ENCODE measurements at regions not wholly inside any gene's neighbourhood (a gene's known extent, or its start where the extent isn't known, plus 50 kb on each side); places are given as distances from the start of the nearest gene placed in this dataset.

DNA sequence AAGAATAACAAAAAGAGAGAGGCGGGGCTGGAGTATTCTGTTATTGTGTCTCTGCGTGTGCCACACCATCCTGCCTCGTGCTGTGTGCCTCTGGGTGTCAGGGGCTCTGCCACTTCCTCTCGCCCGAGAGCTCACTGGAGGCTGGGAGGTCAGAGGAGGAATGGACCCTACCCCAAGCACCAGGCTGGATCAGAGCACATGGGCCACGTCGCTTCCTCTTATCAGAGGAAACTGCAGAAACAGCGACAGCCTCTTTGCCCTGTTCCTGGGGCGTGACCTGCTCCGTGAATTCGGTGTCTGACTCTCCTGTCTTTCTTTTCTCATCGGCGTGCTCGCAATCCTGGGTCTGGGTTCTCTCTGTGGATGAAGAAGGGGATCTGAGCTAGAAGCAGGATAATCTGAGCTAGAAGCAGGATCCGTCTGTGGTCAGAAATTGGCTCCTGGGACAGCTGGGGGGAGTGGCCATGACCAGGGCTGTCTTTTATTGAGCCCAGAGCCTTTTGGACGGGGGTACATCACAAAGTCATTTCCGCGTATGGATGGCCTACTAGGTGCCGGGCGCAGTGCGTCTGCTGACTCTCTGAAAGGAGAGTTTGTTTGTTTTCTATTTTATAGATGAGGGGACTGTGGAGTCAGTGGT is 150.3 kb upstream of the COL5A1 start:
- Histone ChIP-seq H3K9me3 (no peaks in the 10 kb centered on the region), H3K27me3 (replicated peaks; ENCODE audit: insufficient read depth) (no peaks in the 10 kb centered on the region), H3K4me3 (no peak overlapping the region), H3K36me3 (no peaks in the 10 kb centered on the region), H3K4me1 (replicated peaks) (no peaks in the 10 kb centered on the region), H3K27ac (no peak overlapping the region)
- no peak for DNase-seq (ENCODE audit: low spot score)
- WGBS = 87% methylated on average over 21 of the region's 21 CpGs
- TF ChIP-seq POLR2AphosphoS5 (IDR thresholded peaks at IDR 0.05) (no peak), POLR2A (IDR thresholded peaks at IDR 0.05) (no peak)
- TF ChIP-seq, protein P1, sequence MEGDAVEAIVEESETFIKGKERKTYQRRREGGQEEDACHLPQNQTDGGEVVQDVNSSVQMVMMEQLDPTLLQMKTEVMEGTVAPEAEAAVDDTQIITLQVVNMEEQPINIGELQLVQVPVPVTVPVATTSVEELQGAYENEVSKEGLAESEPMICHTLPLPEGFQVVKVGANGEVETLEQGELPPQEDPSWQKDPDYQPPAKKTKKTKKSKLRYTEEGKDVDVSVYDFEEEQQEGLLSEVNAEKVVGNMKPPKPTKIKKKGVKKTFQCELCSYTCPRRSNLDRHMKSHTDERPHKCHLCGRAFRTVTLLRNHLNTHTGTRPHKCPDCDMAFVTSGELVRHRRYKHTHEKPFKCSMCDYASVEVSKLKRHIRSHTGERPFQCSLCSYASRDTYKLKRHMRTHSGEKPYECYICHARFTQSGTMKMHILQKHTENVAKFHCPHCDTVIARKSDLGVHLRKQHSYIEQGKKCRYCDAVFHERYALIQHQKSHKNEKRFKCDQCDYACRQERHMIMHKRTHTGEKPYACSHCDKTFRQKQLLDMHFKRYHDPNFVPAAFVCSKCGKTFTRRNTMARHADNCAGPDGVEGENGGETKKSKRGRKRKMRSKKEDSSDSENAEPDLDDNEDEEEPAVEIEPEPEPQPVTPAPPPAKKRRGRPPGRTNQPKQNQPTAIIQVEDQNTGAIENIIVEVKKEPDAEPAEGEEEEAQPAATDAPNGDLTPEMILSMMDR (IDR thresholded peaks at IDR 0.05) = no peak
- intact Hi-C loops (cut with DNase I) = no loop called here

DNA sequence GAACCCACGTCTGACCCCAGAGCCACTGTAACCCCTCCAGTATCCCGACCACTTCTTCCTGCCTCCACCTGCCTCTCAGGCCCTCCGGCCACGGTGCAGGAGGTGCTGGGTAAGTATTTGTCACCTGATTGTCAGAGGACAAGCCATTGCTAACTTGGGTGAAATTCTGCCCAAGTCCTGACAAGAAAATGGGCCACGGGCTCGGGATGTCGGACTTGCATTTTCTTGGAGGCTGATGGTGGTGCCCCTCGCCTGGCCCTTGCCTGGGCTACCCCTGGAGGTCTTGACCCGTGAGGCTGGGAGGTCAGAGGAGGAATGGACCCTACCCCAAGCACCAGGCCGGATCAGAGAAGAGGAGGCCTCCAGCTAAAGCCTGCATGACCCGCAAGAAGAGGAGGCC is 149.7 kb upstream of the COL5A1 start:
- Histone ChIP-seq H3K36me3 (no peaks in the 10 kb centered on the region), H3K27ac (no peak overlapping the region), H3K9me3 (no peaks in the 10 kb centered on the region), H3K4me1 (replicated peaks) (no peaks in the 10 kb centered on the region), H3K27me3 (replicated peaks; ENCODE audit: insufficient read depth) (no peaks in the 10 kb centered on the region), H3K4me3 (no peak overlapping the region)
- no peak for DNase-seq (ENCODE audit: low spot score)
- 76% methylated on average over 10 of the region's 11 CpGs for WGBS
- TF ChIP-seq, protein P1 (IDR thresholded peaks at IDR 0.05) = no peak
- TF ChIP-seq POLR2AphosphoS5 (IDR thresholded peaks at IDR 0.05) (no peak), POLR2A (IDR thresholded peaks at IDR 0.05) (no peak)
- intact Hi-C loops (cut with DNase I) = no loop called here

DNA sequence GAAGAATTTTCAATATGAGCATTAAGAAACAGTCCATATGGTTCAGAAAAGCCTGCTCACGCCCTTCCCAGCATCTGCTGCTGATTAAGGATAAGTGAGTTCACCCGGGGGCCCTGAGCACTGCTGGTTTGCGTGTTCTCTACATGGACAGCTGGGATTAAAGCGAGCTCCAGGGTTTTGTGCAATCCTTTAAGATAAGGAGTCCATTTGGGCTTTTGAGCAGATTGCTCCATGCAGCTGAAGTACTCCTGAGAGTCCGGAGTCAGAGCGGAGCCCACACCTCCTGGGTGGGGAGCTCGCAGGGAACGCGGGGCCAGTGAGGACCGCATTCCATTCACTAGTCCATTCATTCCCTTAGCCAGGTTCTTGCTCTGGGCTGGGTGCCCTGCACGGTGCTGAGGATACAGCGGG is 149.3 kb upstream of the COL5A1 start:
- 80% methylated on average over 12 of the region's 12 CpGs for WGBS
- H3K4me3 ChIP-seq = no peak overlapping the region
- H3K27me3 ChIP-seq (replicated peaks; ENCODE audit: insufficient read depth) = no peaks in the 10 kb centered on the region
- H3K27ac ChIP-seq = no peak overlapping the region
- no peaks in the 10 kb centered on the region for H3K36me3 ChIP-seq
- TF ChIP-seq, protein P1 (IDR thresholded peaks at IDR 0.05) = no peak
- TF ChIP-seq POLR2AphosphoS5 (IDR thresholded peaks at IDR 0.05) = no peak
- TF ChIP-seq POLR2A (IDR thresholded peaks at IDR 0.05) = no peak
- DNase-seq (ENCODE audit: low spot score) = no peak
- H3K4me1 ChIP-seq (replicated peaks) = no peaks in the 10 kb centered on the region
- no peaks in the 10 kb centered on the region for H3K9me3 ChIP-seq
- intact Hi-C loops (cut with DNase I) = no loop called here

DNA sequence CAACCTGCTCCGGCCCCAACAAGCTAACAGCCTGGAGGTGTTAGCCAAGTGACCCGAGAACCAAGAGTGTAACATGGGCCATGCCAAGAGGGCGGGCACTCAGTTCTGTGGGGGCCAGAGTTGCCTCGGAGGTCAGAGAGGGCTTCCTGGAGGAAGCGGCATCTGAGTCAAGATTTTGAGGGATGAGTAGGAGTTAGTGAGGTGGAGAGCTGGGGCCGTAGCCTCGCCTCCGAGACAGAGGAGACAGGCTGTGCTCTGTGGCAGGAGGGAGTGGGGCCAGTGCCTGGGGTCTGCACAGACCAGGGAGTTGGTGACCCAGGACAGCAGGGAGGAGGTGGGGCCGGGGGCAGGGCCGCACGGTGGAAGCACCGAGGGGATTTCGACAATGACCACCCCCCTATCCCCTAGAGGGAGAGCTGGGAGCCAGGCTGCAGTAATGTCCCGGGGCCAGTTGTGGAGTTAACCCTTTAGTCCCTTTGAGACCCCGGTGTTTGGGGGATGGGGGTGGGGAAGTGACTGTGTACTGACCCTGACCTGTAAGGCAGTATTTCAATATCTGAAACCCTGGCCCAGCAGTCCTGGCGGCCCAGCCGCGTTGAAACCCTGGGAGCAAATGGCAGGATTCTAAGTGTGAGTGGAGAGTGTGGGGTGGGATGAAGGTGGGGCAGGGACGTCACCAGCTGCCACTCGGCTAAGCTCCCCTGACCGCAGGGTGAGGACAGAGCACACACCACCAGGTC is 148.7 kb upstream of the COL5A1 start:
- no peaks in the 10 kb centered on the region for H3K9me3 ChIP-seq
- H3K4me1 ChIP-seq (replicated peaks) = no peaks in the 10 kb centered on the region
- no peaks in the 10 kb centered on the region for H3K36me3 ChIP-seq
- no peak for DNase-seq (ENCODE audit: low spot score)
- intact Hi-C loops (cut with DNase I) = no loop called here
- no peak overlapping the region for H3K4me3 ChIP-seq
- TF ChIP-seq POLR2AphosphoS5 (IDR thresholded peaks at IDR 0.05) = no peak
- TF ChIP-seq, protein P1 (IDR thresholded peaks at IDR 0.05) = no peak
- TF ChIP-seq POLR2A (IDR thresholded peaks at IDR 0.05) = no peak
- 58% methylated on average over 21 of the region's 21 CpGs for WGBS
- no peaks in the 10 kb centered on the region for H3K27me3 ChIP-seq (replicated peaks; ENCODE audit: insufficient read depth)
- no peak overlapping the region for H3K27ac ChIP-seq

Data from prostate gland (tissue), 2 donors.